Liver (tissue), 3 donors: ENCODE measurements at regions not wholly inside any gene's neighbourhood (a gene's known extent, or its start where the extent isn't known, plus 50 kb on each side); places are given as distances from the start of the nearest gene placed in this dataset.

ENCODE experiments used
- EGR1 ChIP-seq, 2 donors: IDR thresholded peaks; 2 replicates each; pipeline ENCODE4 v1.6.1; 2016 to 2018; ENCODE audit warnings: antibody characterized with exemption in 2 of 2, low read depth in 2 of 2
- FOXA1 ChIP-seq: IDR thresholded peaks from 2 replicates; pipeline ENCODE4 v1.6.1; 2016; ENCODE audit warnings: antibody characterized with exemption
- GABPA ChIP-seq, 2 donors: IDR thresholded peaks in 1 of 2; conservative IDR thresholded peaks in 1 of 2; 2 replicates each; pipeline ENCODE4 v1.6.1; 2016; ENCODE audit warnings: antibody characterized with exemption in 2 of 2, mild to moderate bottlenecking in 1 of 2, moderate library complexity in 1 of 2
- JUND ChIP-seq, 2 donors: IDR thresholded peaks; 2 replicates each; pipeline ENCODE4 v1.6.1; 2016; ENCODE audit warnings: antibody characterized with exemption in 2 of 2
- NR2F2 ChIP-seq: IDR thresholded peaks from 2 replicates; pipeline ENCODE4 v1.6.1; 2016; ENCODE audit warnings: antibody characterized with exemption
- RAD21 ChIP-seq, 2 donors: IDR thresholded peaks; 2 replicates each; pipeline ENCODE4 v1.6.1; 2016; ENCODE audit warnings: antibody characterized with exemption in 2 of 2, mild to moderate bottlenecking in 2 of 2
- SP1 ChIP-seq: IDR thresholded peaks from 2 replicates; pipeline ENCODE4 v1.6.1; 2018; ENCODE audit warnings: antibody characterized with exemption, mild to moderate bottlenecking
- TAF1 ChIP-seq: conservative IDR thresholded peaks from 2 replicates; pipeline ENCODE4 v1.6.1; 2016; ENCODE audit warnings: antibody characterized with exemption, mild to moderate bottlenecking
- YY1 ChIP-seq: IDR thresholded peaks from 2 replicates; pipeline ENCODE4 v1.6.1; 2016; ENCODE audit warnings: antibody characterized with exemption, mild to moderate bottlenecking
- TF ChIP-seq, protein P1 (sequence below): fragments of 150-350 bp; IDR thresholded peaks from 2 replicates; pipeline ENCODE4 v1.5.1; 2017; ENCODE audit warnings: improper control_type of control experiment, low read depth, low read length; ENCODE audit not compliant: missing input control
- TF ChIP-seq, protein P2 (sequence below): IDR thresholded peaks from 2 replicates; pipeline ENCODE4 v1.6.1; 2016; ENCODE audit warnings: antibody characterized with exemption, mild to moderate bottlenecking
- TF ChIP-seq, protein P3 (sequence below): IDR thresholded peaks from 2 replicates; pipeline ENCODE4 v1.6.1; 2016; ENCODE audit warnings: antibody characterized with exemption
- TF ChIP-seq, protein P4 (sequence below): IDR thresholded peaks from 2 replicates; pipeline ENCODE4 v1.6.1; 2016; ENCODE audit warnings: antibody characterized with exemption
- TF ChIP-seq, protein P5 (sequence below): IDR thresholded peaks from 2 replicates; pipeline ENCODE4 v1.6.1; 2016; ENCODE audit warnings: antibody characterized with exemption
- donor health status: healthy.
- donor health status: healthy.

DNA sequence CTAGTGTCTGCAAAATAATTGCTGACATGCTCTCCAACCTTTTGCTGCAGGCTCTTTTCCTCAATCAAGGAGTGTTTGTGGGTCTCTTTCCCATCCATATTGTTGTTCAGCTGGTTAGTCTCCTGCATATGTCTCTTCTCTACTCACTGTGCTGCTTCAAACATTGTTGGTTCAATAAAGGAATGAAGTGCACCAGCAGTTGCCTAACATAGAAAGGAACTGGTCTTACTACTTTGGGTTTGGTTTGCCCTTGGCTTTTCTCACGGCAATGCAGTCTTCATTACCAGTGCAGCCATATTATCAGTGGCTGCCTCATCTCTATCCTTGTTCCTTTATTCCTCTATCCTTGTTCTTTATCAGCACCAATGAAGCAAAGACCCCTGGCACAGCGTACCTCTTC lies 169.7 kb upstream of the TPK1 start:
- TF ChIP-seq SP1: no peak
- TF ChIP-seq, protein P1, sequence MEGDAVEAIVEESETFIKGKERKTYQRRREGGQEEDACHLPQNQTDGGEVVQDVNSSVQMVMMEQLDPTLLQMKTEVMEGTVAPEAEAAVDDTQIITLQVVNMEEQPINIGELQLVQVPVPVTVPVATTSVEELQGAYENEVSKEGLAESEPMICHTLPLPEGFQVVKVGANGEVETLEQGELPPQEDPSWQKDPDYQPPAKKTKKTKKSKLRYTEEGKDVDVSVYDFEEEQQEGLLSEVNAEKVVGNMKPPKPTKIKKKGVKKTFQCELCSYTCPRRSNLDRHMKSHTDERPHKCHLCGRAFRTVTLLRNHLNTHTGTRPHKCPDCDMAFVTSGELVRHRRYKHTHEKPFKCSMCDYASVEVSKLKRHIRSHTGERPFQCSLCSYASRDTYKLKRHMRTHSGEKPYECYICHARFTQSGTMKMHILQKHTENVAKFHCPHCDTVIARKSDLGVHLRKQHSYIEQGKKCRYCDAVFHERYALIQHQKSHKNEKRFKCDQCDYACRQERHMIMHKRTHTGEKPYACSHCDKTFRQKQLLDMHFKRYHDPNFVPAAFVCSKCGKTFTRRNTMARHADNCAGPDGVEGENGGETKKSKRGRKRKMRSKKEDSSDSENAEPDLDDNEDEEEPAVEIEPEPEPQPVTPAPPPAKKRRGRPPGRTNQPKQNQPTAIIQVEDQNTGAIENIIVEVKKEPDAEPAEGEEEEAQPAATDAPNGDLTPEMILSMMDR: no peak
- TF ChIP-seq, protein P2, sequence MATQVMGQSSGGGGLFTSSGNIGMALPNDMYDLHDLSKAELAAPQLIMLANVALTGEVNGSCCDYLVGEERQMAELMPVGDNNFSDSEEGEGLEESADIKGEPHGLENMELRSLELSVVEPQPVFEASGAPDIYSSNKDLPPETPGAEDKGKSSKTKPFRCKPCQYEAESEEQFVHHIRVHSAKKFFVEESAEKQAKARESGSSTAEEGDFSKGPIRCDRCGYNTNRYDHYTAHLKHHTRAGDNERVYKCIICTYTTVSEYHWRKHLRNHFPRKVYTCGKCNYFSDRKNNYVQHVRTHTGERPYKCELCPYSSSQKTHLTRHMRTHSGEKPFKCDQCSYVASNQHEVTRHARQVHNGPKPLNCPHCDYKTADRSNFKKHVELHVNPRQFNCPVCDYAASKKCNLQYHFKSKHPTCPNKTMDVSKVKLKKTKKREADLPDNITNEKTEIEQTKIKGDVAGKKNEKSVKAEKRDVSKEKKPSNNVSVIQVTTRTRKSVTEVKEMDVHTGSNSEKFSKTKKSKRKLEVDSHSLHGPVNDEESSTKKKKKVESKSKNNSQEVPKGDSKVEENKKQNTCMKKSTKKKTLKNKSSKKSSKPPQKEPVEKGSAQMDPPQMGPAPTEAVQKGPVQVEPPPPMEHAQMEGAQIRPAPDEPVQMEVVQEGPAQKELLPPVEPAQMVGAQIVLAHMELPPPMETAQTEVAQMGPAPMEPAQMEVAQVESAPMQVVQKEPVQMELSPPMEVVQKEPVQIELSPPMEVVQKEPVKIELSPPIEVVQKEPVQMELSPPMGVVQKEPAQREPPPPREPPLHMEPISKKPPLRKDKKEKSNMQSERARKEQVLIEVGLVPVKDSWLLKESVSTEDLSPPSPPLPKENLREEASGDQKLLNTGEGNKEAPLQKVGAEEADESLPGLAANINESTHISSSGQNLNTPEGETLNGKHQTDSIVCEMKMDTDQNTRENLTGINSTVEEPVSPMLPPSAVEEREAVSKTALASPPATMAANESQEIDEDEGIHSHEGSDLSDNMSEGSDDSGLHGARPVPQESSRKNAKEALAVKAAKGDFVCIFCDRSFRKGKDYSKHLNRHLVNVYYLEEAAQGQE: no peak
- TF ChIP-seq, protein P3, sequence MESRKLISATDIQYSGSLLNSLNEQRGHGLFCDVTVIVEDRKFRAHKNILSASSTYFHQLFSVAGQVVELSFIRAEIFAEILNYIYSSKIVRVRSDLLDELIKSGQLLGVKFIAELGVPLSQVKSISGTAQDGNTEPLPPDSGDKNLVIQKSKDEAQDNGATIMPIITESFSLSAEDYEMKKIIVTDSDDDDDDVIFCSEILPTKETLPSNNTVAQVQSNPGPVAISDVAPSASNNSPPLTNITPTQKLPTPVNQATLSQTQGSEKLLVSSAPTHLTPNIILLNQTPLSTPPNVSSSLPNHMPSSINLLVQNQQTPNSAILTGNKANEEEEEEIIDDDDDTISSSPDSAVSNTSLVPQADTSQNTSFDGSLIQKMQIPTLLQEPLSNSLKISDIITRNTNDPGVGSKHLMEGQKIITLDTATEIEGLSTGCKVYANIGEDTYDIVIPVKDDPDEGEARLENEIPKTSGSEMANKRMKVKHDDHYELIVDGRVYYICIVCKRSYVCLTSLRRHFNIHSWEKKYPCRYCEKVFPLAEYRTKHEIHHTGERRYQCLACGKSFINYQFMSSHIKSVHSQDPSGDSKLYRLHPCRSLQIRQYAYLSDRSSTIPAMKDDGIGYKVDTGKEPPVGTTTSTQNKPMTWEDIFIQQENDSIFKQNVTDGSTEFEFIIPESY: no peak
- no peak for TF ChIP-seq RAD21 (IDR thresholded peaks at IDR 0.05)
- TF ChIP-seq, protein P4, sequence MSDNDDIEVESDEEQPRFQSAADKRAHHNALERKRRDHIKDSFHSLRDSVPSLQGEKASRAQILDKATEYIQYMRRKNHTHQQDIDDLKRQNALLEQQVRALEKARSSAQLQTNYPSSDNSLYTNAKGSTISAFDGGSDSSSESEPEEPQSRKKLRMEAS: no peak
- no peak for TF ChIP-seq GABPA (IDR thresholded peaks at IDR 0.05 in 1 of 2, conservative IDR thresholded peaks at IDR 0.05 in 1 of 2)
- no peak for TF ChIP-seq YY1
- TF ChIP-seq FOXA1: no peak
- TF ChIP-seq TAF1: no peak
- no peak for TF ChIP-seq JUND (IDR thresholded peaks at IDR 0.05)
- no peak for TF ChIP-seq EGR1 (IDR thresholded peaks at IDR 0.05; ENCODE audit: low read depth in 2 of 2)
- TF ChIP-seq, protein P5, sequence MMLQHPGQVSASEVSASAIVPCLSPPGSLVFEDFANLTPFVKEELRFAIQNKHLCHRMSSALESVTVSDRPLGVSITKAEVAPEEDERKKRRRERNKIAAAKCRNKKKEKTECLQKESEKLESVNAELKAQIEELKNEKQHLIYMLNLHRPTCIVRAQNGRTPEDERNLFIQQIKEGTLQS: no peak
- TF ChIP-seq NR2F2: no peak
